A549 (cell line): ENCODE measurements at regions not wholly inside any gene's neighbourhood (a gene's known extent, or its start where the extent isn't known, plus 50 kb on each side); places are given as distances from the start of the nearest gene placed in this dataset.

Experiments
- ATAC-seq, 2 experiments: fragments of 200-7000 bp in 1 of 2; fragments of >200 bp in 1 of 2; cut with Nextera tagmentation in 1 of 2; cut with Tn5 transposase in 1 of 2; 3 replicates each; pipeline versions ENCODE4 v1.8.0 to v1.9.1; 2018 to 2020; ENCODE audit warnings: mild to moderate bottlenecking in 1 of 2, moderate library complexity in 1 of 2
- CTCF ChIA-PET: fragments of 300-600 bp; sonication (Branson Sonifier 250); formaldehyde crosslinking; extraction: SDS; loops from one replicate; lab custom pipeline; 2021; ENCODE audit warnings: antibody characterized with exemption, inconsistent platforms; lab: Yijun Ruan, JAX
- POLR2A ChIA-PET: fragments of 350-600 bp; formaldehyde crosslinking; extraction: SDS; loops from one replicate; lab custom pipeline; 2021; ENCODE audit warnings: antibody characterized with exemption, inconsistent platforms; lab: Yijun Ruan, JAX
- DNase-seq, 2 experiments: peaks; one replicate each; pipeline versions ENCODE4 v3.0.0 to v3.0.0-alpha.2; 2011 to 2016; ENCODE audit warnings: low read depth in 1 of 2, low spot score in 1 of 2
- FAIRE-seq: peaks from 2 replicates; lab custom pipeline; 2011; peaks lifted over from hg19 to GRCh38; lab: Jason Lieb, UNC
- H3K27ac ChIP-seq, 2 experiments: fragments of >200 bp; sonication (Bioruptor Twin); formaldehyde crosslinking; 3 replicates each; pipeline ENCODE4 v1.5.1; 2016 to 2017
- H3K4me1 ChIP-seq: fragments of >200 bp; sonication (Bioruptor Twin); formaldehyde crosslinking; 3 replicates; pipeline ENCODE4 v1.6.1; 2016
- H3K4me2 ChIP-seq: fragments of >200 bp; sonication (Bioruptor Twin); formaldehyde crosslinking; 3 replicates; pipeline ENCODE4 v1.6.1; 2016
- H3K4me3 ChIP-seq: fragments of >200 bp; sonication (Bioruptor Twin); formaldehyde crosslinking; 3 replicates; pipeline ENCODE4 v1.5.1; 2016
- H3K9me3 ChIP-seq: fragments of >200 bp; sonication (Bioruptor Twin); formaldehyde crosslinking; 3 replicates; pipeline ENCODE4 v1.6.1; 2016
- CBX8 ChIP-seq: fragments of 200-600 bp; sonication (generic); IDR thresholded peaks from 2 replicates; pipeline ENCODE4 v1.6.1; 2016
- CEBPB ChIP-seq, 2 experiments: fragments of >200 bp in 1 of 2; sonication (Bioruptor Twin) in 1 of 2; formaldehyde crosslinking in 1 of 2; IDR thresholded peaks; 2 replicates each; pipeline ENCODE4 v1.6.1; 2012 to 2016
- CHD4 ChIP-seq: fragments of 200-600 bp; sonication (generic); IDR thresholded peaks from 2 replicates; pipeline ENCODE4 v1.6.1; 2016; ENCODE audit warnings: antibody characterized with exemption, mild to moderate bottlenecking, borderline replicate concordance
- EHMT2 ChIP-seq: fragments of 200-600 bp; sonication (generic); IDR thresholded peaks from 2 replicates; pipeline ENCODE4 v1.6.1; 2016; ENCODE audit warnings: antibody characterized with exemption, low read depth, mild to moderate bottlenecking, moderate library complexity
- ESRRA ChIP-seq: fragments of 150-350 bp; IDR thresholded peaks from 2 replicates; pipeline ENCODE4 v1.6.1; 2014; ENCODE audit warnings: mild to moderate bottlenecking, low read length, borderline replicate concordance
- FOSB ChIP-seq: fragments of 250-450 bp; sonication (Bioruptor Pico); IDR thresholded peaks from 2 replicates; pipeline ENCODE4 v1.5.0; 2020; ENCODE audit warnings: mild to moderate bottlenecking, moderate library complexity
- FOSL2 ChIP-seq, 2 experiments: fragments of 450-650 bp in 1 of 2; fragments of >200 bp in 1 of 2; sonication (Bioruptor Twin) in 1 of 2; formaldehyde crosslinking; IDR thresholded peaks; 2 replicates each; pipeline versions ENCODE4 v1.5.0 to v1.6.1; 2016 to 2020; ENCODE audit warnings: mild to moderate bottlenecking in 1 of 2, moderate library complexity in 1 of 2
- HMGXB4 ChIP-seq: fragments of 250-450 bp; sonication (Bioruptor Pico); IDR thresholded peaks from 2 replicates; pipeline ENCODE4 v1.5.0; 2021; ENCODE audit warnings: mild to moderate bottlenecking, moderate library complexity, borderline replicate concordance
- HOXB13 ChIP-seq: fragments of 250-450 bp; sonication (Bioruptor Pico); IDR thresholded peaks from 2 replicates; pipeline ENCODE4 v1.5.0; 2020; ENCODE audit warnings: low read depth, mild to moderate bottlenecking, moderate library complexity
- HOXB5 ChIP-seq: fragments of 250-450 bp; sonication (Bioruptor Pico); IDR thresholded peaks from 2 replicates; pipeline ENCODE4 v1.5.0; 2020; ENCODE audit warnings: mild to moderate bottlenecking, moderate library complexity
- JUNB ChIP-seq: fragments of >200 bp; sonication (Bioruptor Twin); formaldehyde crosslinking; IDR thresholded peaks from 2 replicates; pipeline ENCODE4 v1.6.1; 2016
- KDM5A ChIP-seq: fragments of 200-600 bp; sonication (generic); IDR thresholded peaks from 2 replicates; pipeline ENCODE4 v1.6.1; 2016; ENCODE audit warnings: antibody characterized with exemption, mild to moderate bottlenecking
- MAFK ChIP-seq: fragments of 450-650 bp; IDR thresholded peaks from 2 replicates; pipeline ENCODE4 v1.6.1; 2014; ENCODE audit not compliant: partially characterized antibody
- NFE2L2 ChIP-seq: fragments of 150-350 bp; conservative IDR thresholded peaks from 2 replicates; pipeline ENCODE4 v1.6.1; 2014; ENCODE audit warnings: low read length
- PBX3 ChIP-seq: IDR thresholded peaks from 2 replicates; pipeline ENCODE4 v1.6.1; 2012
- POLR2A ChIP-seq: IDR thresholded peaks from 2 replicates; pipeline ENCODE4 v1.6.1; 2012; ENCODE audit warnings: mild to moderate bottlenecking, low read length
- POLR2AphosphoS2 ChIP-seq: conservative IDR thresholded peaks from 2 replicates; pipeline ENCODE4 v1.6.1; 2012; ENCODE audit warnings: low read length, improper control_type of control experiment, inconsistent platforms
- RARB ChIP-seq: fragments of 250-450 bp; sonication (Bioruptor Pico); IDR thresholded peaks from 2 replicates; pipeline ENCODE4 v1.8.0; 2021; ENCODE audit warnings: mild to moderate bottlenecking, moderate library complexity
- SREBF2 ChIP-seq: fragments of 450-650 bp; IDR thresholded peaks from 2 replicates; pipeline ENCODE4 v1.6.1; 2014; ENCODE audit warnings: mild to moderate bottlenecking, moderate library complexity
- TP53 ChIP-seq: fragments of 250-450 bp; sonication (Bioruptor Pico); IDR thresholded peaks from 2 replicates; pipeline ENCODE4 v1.5.0; 2021; ENCODE audit warnings: mild to moderate bottlenecking, moderate library complexity
- ZC3H11A ChIP-seq: fragments of 450-650 bp; IDR thresholded peaks from 2 replicates; pipeline ENCODE4 v1.6.1; 2014; ENCODE audit warnings: antibody characterized with exemption, mild to moderate bottlenecking
- ZFP36 ChIP-seq: fragments of 450-650 bp; IDR thresholded peaks from 2 replicates; pipeline ENCODE4 v1.6.1; 2014; ENCODE audit warnings: borderline replicate concordance; ENCODE audit not compliant: partially characterized antibody
- WGBS: methylation state at CpG from one replicate; pipeline ENCODE4 v1.1.6; 2017; ENCODE audit errors: missing lambda C conversion rate; 5-methylcytosine and 5-hydroxymethylcytosine counted together
- TF ChIP-seq, protein P1 (sequence below): fragments of >200 bp; sonication (Bioruptor Twin); formaldehyde crosslinking; IDR thresholded peaks from 3 replicates; pipeline ENCODE4 v1.6.1; 2016
- TF ChIP-seq, protein P2 (sequence below): IDR thresholded peaks from 2 replicates; pipeline ENCODE4 v1.6.1; 2012; ENCODE audit warnings: low read depth, borderline replicate concordance
- TF ChIP-seq, protein P3 (sequence below): fragments of 250-450 bp; sonication (Bioruptor Pico); IDR thresholded peaks from 2 replicates; pipeline ENCODE4 v1.5.0; 2020; ENCODE audit warnings: low read depth, mild to moderate bottlenecking, moderate library complexity

GRCh38 chr5:159741829-159742322 is 174.4 kb upstream of the ADRA1B start:
- Histone ChIP-seq H3K9me3 (peaks cover 4% of the 10 kb centered on the region; the same call in 1 of the 3 replicates), H3K4me2 (no peak overlapping the region), H3K27ac (no peak overlapping the region), H3K4me3 (no peak overlapping the region), H3K4me1 (peaks cover 3% of the 10 kb centered on the region; the same call in 2 of the 3 replicates)
- 70% methylated on average over 5 of the region's 5 CpGs for WGBS
- ChIA-PET CTCF (interaction anchor here (1.0 kb wide), 1 partner anchor 102 kb away, joined by 3 read pairs; no protein-coding TSS in a partner anchor), POLR2A (no interaction called here)
- ATAC-seq (no peak), FAIRE-seq (no peak), DNase-seq (no peak)
- TF ChIP-seq, protein P1, sequence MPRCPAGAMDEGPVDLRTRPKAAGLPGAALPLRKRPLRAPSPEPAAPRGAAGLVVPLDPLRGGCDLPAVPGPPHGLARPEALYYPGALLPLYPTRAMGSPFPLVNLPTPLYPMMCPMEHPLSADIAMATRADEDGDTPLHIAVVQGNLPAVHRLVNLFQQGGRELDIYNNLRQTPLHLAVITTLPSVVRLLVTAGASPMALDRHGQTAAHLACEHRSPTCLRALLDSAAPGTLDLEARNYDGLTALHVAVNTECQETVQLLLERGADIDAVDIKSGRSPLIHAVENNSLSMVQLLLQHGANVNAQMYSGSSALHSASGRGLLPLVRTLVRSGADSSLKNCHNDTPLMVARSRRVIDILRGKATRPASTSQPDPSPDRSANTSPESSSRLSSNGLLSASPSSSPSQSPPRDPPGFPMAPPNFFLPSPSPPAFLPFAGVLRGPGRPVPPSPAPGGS = no peak
- TF ChIP-seq RARB (no peak), CEBPB (IDR thresholded peaks at IDR 0.05) (no peak), ESRRA (no peak), HOXB5 (CRISPR knock-in tag) (no peak)

DNA sequence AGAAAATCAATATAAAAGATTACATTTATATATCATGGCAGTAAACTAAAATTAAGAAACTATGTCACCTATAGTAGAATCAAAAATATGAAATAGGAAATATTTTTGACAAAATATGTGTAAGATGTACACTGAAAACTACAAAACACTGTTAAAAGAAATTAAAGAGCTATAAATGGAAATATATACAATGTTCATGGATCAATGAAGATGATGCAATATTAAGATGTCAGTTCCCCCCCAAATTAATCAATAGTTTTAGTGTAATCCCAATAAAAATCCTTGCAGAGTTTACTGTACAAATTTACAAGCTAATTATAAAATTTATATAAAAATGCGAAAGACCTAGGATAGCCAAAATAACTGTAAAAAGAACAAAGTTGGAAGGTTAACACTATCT is 173.0 kb upstream of the ADRA1B start:
- FAIRE-seq (no peak), ATAC-seq (no peak), DNase-seq (no peak)
- CTCF ChIA-PET = no interaction called here
- Histone ChIP-seq H3K9me3 (peaks cover 4% of the 10 kb centered on the region; the same call in 1 of the 3 replicates), H3K27ac (no peak overlapping the region), H3K4me3 (no peak overlapping the region), H3K4me2 (no peak overlapping the region), H3K4me1 (no peaks in the 10 kb centered on the region)
- POLR2A ChIA-PET = no interaction called here
- TF ChIP-seq SREBF2 (no peak), NFE2L2 (no peak), HOXB13 (no peak), ZC3H11A (no peak), CEBPB (IDR thresholded peaks at IDR 0.05) (no peak)
- TF ChIP-seq, protein P1 = no peak
- WGBS = 95% methylated on average over 1 of the region's 1 CpG

GRCh38 chr5:159746707-159747106 is 169.6 kb upstream of the ADRA1B start:
- H3K4me2 ChIP-seq = no peak overlapping the region
- no peak overlapping the region for H3K4me3 ChIP-seq
- DNase-seq = no peak
- H3K27ac ChIP-seq = no peak overlapping the region
- ChIA-PET CTCF (no interaction called here), POLR2A (no interaction called here)
- WGBS = 94% methylated on average over 4 of the region's 4 CpGs
- peaks cover 9% of the 10 kb centered on the region; the same call in 1 of the 3 replicates for H3K9me3 ChIP-seq
- FAIRE-seq = no peak
- ATAC-seq = no peak
- H3K4me1 ChIP-seq = peaks cover 8% of the 10 kb centered on the region; the same call in 1 of the 3 replicates
- TF ChIP-seq FOSL2 (IDR thresholded peaks at IDR 0.05) (no peak), FOSL2 (CRISPR knock-in tag; IDR thresholded peaks at IDR 0.05) (no peak), CHD4 (no peak), TP53 (CRISPR knock-in tag) (no peak), FOSB (CRISPR knock-in tag) (no peak), EHMT2 (no peak), RARB (no peak), CBX8 (no peak), POLR2A (no peak), MAFK (no peak), PBX3 (no peak), ZFP36 (no peak), POLR2AphosphoS2 (no peak), HMGXB4 (CRISPR knock-in tag) (no peak), KDM5A (no peak), SREBF2 (no peak), ZC3H11A (no peak), JUNB (no peak)
- TF ChIP-seq, protein P2, sequence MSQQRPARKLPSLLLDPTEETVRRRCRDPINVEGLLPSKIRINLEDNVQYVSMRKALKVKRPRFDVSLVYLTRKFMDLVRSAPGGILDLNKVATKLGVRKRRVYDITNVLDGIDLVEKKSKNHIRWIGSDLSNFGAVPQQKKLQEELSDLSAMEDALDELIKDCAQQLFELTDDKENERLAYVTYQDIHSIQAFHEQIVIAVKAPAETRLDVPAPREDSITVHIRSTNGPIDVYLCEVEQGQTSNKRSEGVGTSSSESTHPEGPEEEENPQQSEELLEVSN = no peak
- TF ChIP-seq, protein P3, sequence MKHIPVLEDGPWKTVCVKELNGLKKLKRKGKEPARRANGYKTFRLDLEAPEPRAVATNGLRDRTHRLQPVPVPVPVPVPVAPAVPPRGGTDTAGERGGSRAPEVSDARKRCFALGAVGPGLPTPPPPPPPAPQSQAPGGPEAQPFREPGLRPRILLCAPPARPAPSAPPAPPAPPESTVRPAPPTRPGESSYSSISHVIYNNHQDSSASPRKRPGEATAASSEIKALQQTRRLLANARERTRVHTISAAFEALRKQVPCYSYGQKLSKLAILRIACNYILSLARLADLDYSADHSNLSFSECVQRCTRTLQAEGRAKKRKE (CRISPR knock-in tag) = no peak
